Astrocyte (in vitro differentiated cells and primary cell): ENCODE measurements at regions not wholly inside any gene's neighbourhood (a gene's known extent, or its start where the extent isn't known, plus 50 kb on each side); places are given as distances from the start of the nearest gene placed in this dataset.

Experiments
- CTCF ChIP-seq: IDR thresholded peaks from 2 replicates; pipeline ENCODE4 v1.5.1; 2011; ENCODE audit warnings: low read depth, mild to moderate bottlenecking, inconsistent platforms, low read length, moderate library complexity; ENCODE audit not compliant: insufficient read depth
- EZH2 ChIP-seq: IDR thresholded peaks from 2 replicates; pipeline ENCODE4 v1.6.1; 2012; ENCODE audit warnings: mild to moderate bottlenecking, low read length, inconsistent platforms; ENCODE audit not compliant: insufficient read depth

GRCh38 chr11:82321206-82321605, 412.5 kb downstream of the FAM181B start:
- no peak for TF ChIP-seq CTCF
- TF ChIP-seq EZH2 = no peak
